NCI-H2227 (cell line): ENCODE measurements at regions not wholly inside any gene's neighbourhood (a gene's known extent, or its start where the extent isn't known, plus 50 kb on each side); places are given as distances from the start of the nearest gene placed in this dataset.
"Not testable (repeated sequence)": the region's sequence is repeated elsewhere in the genome, so short reads cannot be mapped to it uniquely, and the experiment has no call there.

ENCODE experiments used
- DNase-seq: peaks from one replicate; lab custom pipeline; 2025; ENCODE audit not compliant: unreplicated experiment; lab: John Stamatoyannopoulos, UW

DNA sequence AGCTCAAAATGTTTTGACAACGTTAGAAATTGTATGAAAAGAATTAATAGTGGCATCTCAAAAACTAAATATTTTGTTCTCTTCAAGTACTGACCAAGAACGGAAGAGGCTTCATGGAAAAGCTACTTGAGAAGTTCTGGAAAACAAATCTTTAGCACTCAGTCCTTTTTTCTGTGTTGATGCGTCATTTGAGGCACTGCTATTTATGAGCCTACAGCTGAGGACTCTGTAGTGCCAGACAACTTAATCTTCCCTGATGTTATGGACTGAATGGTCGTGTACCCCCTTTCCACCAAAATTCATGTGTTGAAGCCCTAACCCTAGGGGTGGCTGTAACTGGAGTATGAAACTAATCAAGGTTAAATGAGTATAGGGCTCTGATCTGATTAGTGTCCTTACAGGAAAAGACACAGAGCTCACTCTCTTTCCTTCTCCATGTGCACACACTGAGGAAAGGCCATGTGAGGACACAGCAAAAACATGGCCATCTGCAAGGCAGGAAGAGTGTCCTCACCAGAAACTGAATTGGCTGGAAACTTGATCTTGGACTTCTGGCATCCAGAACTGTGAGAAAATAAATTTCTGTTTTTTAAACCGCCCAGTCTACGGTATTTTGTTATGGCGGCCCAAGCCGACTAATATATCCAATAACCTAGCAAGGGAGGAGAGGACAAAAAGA, 337.0 kb upstream of the CLEC14A start:
- DNase-seq, result no peak

DNA sequence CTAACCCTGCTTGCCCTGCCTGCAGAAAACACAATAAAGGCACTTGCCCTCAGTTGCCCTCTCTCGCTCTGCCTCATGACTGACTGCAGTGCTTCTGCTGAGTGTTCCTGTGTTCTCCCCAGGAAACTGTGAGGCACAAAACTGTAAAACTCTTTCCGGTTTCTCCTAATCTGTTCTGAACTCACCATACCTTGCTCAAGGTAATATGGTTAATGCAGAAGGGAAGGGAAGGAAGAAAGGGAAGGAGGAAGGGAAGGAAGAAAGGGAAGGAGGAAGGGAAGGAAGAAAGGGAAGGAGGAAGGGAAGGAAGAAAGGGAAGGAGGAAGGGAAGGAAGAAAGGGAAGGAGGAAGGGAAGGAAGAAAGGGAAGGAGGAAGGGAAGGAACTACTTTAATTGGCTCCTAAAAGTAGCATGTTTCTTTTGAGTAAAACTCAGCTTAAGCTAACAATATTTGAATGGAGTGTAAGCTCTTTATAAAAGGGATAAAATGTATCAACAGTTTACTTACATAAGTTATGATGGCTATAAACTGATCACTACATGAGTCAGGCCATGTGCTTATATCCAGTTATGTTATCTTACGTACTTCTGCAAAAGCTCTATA, 334.0 kb upstream of the CLEC14A start:
- DNase-seq, result no peak

DNA sequence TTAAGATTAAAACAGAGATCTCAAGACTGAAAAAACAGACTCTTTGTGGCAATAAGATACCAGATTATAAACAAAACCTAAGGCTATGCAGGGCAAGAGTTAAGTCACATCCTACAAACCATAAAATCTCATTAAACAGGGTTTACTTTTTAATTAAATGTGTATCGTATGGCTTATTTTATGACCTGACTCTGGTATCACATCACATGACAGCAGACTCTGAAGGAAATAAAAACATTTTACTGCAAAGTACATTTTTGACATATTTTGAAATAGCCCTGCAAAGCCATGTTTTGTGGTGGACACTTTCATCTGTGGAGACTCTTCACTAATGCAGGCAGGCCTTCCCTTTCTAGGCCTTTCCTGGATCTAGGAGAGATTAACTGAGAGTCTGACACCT, 327.6 kb upstream of the CLEC14A start:
- no peak for DNase-seq

DNA sequence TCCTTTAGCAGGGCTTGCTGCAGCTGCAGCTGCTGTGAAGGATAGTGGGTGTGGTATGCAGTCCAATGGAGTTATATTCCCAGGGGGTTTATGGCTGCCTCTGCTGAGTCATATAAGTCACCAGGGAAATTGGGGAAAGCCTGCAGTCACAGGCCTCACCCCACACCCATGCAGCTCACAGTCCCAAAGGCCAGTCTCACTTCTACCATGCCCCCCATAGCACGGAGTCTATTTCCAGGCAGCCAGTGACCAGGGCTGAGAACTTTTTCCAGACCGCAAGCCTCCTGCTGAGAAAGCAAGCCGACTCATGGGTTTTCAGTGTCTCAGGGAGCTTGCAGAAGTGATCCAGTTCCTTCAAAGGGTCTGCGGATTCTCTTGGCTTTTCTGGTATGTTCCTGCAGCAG, 322.4 kb upstream of the CLEC14A start:
- DNase-seq, result no peak

DNA sequence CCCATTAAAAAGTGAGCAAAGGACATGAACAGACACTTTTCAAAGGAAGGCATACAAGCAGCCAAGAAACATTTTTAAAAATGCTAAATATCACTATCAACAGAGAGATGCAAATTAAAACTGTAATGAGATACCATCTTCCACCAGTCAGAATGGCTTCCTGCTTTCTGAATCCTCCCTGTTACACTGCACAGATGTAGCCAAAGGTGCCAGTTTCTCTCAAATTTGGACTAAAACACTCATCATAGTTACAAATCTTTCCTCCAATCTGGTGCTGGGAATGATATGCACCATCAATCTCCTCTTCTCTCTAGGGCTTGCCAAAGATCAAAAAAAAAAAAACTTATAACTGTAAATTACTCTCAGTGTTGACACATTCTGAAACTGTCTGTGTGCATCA, 311.8 kb upstream of the CLEC14A start:
- DNase-seq, result no peak

DNA sequence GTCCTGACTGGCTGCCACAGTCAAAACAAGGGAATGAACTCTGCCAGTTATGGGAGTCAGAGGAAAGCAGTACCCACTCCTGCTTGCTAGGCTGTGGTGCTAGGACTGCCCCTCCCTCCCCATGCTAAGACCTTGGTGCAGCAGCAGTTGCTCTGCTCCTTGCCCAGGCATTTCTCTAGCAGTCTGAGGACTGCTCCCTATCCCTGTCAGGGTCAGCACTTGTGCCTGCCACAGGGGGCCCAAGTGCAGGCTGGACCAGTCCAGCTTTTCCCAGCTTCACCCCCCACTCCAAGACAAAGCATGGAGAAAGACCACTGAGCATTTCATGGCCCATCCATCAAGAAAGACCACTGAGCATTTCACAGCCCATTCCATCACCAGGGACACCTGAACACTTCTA, 305.8 kb upstream of the CLEC14A start:
- DNase-seq, result no peak

DNA sequence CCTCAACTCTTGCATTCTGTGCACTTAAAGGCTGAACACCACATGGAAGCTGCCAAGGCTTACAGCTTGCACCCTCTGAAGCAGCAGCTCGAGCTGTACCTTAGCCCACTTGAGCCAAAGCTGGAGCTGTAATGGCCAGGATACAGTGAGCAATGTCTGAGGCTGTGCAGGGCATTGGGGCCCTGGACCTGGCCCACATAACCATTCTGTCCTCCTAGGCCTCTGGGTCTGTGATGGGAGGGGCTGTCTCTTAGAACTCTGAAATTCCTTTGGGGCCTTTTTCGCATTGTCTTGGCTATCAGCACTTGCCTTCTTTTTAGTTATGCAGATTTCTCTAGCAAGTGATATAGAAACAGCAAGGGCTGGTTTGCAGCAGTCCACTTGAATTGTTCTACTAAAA, 303.8 kb upstream of the CLEC14A start:
- no peak for DNase-seq

DNA sequence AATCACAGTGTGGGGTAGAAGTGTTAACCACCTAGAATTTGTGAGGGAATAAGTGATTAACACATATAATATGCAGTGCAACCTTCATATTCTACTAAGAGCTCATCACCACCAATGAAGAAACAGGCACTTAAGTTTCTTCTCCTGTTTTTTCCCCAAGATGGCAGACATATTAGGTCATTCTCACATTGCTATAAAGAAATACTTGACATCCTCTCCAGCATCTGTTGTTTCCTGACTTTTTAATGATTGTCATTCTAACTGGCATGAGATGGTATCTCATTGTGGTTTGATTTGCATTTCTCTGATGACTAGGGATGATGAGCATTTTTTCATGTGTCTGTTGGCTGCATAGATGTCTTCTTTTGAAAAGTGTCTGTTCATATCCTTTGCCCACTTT, 301.5 kb upstream of the CLEC14A start:
- not testable (repeated sequence) for DNase-seq

DNA sequence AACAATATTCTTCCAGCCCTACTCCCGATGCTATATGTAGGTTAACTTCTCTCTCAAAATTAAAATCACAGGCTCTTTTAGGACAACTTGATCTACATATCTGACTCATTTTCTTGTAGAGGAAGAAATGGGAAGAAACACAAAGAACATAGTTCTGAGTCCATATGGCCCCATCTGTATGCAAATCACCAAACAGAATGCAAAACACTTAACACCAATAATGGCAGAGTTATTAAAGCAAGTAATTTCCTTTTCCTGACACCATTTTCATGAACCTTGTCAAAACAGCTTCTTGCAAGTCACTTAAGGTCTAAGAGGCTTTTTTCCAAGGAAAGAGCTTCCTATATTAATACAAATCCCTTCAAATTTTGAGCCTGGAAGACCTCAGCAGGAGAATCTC, 300.4 kb upstream of the CLEC14A start:
- DNase-seq, result no peak

DNA sequence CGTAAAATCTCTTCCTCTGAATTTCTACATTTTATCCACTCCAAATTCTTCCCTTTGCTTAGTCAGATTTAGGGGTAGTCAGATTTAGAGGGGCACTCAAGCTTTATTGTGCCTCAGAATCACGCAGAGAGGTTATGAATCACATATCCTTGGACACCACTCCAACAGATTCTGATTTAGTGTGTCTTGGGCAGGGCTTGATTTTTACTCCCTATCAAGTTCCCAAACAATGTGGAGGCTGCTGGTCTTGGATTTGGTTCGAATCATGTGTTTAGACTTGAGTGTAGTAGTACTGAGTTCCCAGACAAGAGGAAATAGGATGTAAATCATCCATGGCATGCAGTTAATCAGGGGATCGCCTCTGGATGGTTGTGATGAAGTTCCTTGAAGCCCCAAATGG, 298.1 kb upstream of the CLEC14A start:
- no peak for DNase-seq

DNA sequence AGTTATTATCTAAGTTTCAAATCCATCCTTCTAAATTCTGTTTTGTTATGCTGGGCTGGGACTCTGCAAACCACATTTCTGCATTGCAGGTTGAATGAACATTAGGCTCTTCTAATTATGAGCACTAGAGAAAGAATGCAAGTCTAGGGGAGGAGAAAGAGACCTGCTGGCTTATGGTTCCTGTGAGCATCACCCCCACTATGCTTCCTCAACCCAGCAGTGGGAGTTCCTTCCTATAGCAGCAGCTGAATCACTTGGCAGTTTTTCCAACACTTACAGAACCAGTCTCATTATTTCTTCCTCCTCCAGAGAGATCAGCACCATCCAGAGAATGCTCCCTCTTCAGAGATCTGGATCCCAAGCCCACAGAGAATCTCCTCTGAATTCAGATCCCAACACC, 297.7 kb upstream of the CLEC14A start:
- no peak for DNase-seq

DNA sequence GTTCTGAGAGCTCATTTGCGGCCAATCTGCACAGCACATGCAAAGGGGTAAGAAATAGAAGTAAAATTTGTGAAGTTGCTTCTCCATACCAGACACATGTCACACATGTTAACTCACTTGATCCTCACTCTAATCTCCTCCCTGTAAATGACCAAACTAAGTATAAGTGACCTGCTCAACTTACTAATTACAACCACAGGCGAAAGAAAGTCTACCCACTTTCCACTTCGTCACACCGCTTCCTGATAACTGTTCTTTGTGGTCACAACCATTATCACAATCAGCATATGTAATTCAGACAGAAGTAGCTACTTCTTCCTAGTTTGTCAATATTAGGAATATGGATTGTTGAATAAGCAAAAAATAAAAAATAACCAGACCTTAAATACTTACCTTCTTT, 293.7 kb upstream of the CLEC14A start:
- no peak for DNase-seq

DNA sequence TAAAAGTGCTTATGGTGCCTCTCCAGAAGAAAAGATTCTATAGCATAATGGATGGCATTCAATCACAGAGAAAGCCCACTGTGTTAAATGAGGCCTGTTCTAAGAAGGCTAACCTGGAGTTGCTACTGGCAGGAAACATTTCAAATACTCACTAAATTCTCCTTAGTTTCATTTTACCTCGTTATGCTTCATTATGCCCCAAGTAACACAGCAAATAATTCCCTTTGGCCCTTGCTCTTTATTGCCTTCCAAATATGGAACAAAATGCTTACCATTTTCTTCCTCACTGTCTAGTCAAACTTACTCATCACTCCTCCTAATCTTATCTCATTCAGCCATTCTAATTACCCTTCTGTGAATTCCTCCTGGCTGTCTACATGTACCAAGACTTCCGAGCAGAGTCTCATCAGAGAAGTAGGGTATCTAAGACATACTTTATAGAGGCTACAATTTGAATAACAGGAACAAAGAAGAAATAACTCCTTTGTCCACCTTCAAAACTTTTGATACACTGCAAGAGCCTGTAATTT, 292.1 kb upstream of the CLEC14A start:
- DNase-seq, result no peak

DNA sequence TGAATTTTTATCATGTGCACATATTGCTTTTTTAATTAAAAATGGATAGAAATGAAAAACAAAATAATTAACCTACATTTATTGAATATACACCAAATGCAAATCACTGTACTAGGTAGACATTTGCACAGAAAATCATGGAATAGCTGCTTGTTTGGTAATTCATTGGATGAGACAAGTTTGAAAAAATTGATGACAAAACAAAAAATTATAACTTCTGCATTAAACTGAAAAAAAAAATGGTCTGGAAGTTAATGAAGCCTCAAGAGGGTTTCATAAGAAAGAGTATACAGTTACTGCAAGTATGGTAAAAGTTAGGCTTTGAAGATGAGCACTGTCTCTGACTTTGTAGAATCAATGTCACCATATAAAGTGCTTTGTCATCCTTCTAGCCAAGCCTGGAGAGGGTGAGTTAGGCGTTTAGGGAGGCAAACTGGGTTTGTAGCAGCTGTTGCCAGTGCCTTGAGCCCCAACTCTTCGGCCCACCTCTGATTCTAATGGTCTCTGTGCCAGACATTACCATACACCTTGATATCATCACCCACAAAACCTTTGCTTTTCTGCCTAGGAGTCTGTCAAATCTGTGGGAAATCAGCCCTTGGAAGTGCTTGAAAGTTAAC, 291.1 kb upstream of the CLEC14A start:
- DNase-seq, result no peak

DNA sequence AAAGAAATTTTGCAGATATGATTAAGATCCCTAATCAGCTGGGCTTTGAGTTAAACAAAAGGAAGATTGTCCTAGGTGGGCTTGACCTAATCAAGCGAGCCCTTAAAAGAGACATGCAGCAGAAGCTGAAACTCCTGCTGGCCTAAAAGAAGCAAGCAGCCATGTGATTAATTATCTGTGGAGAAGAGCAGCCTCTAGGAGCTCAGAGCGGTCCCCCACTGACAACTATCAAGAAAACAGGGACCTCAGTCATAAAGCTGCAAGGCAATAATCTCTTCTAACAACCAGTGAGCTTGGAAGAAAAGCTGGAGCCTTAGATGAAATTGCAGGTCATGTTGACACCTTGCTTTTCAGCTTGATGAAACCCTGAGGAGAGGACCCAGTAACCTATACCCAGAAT, 288.9 kb upstream of the CLEC14A start:
- DNase-seq, result peak; percentile 12

DNA sequence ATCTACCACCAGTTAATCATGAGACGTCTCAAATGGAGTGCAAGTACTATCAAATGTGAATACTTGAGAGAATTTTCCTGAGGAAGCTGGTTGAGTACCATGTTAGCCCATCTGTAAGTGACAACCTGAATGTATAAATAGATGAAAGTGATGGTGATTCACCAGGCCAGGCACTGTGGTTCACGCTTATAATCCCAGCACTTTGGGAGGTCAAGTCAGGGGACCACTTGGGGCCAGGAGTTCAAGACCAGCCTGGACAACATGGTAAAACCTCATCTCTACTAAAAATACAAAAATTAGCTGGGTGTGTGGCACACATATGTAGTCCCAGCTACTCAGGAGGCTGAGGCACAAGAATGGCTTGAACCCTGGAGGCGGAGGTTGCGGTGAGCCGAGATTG, 288.0 kb upstream of the CLEC14A start:
- not testable (repeated sequence) for DNase-seq

DNA sequence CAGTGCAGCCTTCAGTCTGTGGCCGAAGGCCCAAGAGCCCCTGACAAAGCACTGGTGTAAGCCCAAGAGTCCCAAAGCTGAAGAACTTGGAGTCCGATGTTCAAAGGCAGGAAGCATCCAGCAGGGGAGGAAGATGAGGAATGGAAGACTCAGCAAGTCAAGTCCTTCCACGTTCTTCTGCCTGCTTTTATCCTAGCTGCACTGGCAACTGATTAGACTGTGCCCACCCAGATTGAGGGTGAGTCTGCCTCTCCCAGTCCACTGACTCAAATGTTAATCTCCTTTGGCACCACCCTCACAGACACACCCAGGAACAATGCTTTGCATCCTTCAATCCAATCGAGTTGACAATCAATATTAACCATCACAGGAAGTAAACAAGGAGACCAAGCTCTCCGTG, 282.2 kb upstream of the CLEC14A start:
- not testable (repeated sequence) for DNase-seq

DNA sequence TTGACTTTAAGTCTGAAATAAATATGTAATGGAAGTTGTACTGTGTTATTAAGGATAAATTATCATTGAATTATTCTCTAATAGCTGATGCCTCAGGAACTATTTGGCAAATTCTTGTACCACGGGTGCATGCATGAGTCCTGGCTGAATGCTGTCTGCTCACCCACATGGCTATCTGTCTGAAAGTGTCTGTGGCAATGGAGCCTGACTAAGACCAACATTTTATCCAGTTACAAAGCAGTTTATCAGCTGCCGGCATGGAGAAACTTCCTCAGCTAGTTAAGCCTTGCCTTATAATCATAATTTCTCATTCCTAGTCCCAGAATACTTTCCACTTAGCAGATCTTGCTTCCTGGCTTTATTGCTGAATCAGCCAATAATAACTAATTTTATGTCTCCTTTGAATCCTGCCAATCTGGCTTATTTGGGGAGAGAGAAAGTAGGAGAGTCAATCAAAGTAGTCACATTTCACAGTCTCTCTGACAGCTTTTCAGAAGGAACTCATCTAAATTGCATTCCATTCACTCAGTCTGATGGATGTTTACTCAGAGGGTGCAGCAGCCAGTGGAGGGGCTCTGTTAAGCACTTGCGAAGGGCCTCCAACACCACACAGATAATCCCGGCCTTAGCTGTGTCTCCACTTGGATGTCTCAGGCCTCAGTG, 280.6 kb upstream of the CLEC14A start:
- DNase-seq, result no peak

DNA sequence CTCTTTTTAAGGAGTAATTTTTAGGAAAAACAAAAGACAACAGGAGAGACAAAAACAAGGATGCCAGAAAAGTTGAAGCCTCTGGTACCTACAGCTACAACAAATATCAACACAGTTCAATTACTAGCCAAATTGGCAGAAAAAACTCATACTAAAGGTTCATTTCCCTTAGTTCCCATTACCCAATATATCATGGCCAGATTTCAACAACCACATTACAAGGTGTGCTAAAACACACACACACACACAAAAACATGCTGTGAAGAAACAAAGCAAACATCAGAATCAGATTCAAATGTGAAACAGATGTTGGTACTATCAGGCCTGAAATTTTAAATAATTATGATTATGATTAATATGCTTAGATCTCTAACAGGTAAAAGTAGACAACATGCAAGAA, 272.7 kb upstream of the CLEC14A start:
- DNase-seq, result no peak

DNA sequence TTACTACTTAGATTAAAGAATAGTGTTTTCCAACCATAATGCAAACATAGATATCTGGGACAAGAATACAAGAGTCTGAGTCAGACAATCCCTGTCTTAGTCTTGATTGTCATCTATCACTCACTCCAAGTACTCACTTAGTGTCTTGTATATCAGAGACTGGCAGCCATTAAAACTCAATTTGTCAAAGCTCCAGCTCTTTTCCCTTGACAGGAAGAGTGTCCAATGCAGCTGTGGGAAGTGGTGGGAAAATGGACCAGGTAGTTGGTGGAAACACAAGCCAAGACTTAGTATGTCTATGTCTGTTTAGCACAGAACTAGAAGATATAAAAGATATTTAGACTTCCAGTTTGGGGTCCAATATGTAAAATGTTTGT, 271.6 kb upstream of the CLEC14A start:
- no peak for DNase-seq

DNA sequence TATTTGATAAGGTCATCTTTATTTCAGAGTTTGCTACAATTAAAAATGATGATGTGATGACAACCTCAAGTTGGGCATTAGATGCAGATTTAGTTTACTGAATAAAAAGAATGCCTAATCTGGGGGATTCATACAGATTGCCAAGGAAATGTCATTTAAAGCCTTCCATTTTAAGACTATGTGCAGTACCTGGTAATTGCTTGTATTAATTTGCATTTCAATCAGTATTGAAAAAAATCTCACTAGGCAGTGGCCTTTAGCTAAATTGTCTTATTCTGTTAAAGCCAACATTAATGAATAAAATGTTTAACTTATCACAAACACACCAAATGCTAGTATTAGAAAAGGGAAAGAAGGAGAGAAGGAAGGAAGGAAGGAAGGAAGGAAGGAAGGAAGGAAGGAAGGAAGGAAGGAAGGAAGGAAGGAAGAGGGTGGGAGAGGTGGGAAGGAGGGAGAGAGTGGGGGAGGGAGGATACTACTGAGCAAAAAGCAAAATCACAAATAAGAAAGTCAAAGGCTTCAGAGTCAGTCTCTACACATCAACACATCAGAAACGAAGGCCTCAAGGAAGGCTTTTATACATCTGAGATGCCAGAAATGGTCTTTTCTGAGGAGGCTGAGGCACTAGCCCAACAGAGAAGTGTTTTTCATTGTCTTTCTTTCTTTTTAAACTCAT, 271.1 kb upstream of the CLEC14A start:
- DNase-seq, result no peak
